Gastrocnemius medialis (tissue), 4 donors: ENCODE measurements at regions not wholly inside any gene's neighbourhood (a gene's known extent, or its start where the extent isn't known, plus 50 kb on each side); places are given as distances from the start of the nearest gene placed in this dataset.

Experiments used
- POLR2A ChIP-seq, 2 donors: fragments of 450-650 bp; IDR thresholded peaks; one replicate each; pipeline ENCODE4 v1.6.1; 2017; ENCODE audit warnings: antibody characterized with exemption in 2 of 2, mild to moderate bottlenecking in 2 of 2, moderate library complexity in 2 of 2
- TF ChIP-seq, protein P1 (sequence below), 5 experiments: fragments of 450-650 bp in 3 of 5; fragments of 200-600 bp in 2 of 5; sonication (generic) in 2 of 5; IDR thresholded peaks in 4 of 5; conservative IDR thresholded peaks in 1 of 5; 1 replicate in 4 of 5; 2 replicates in 1 of 5; pipeline ENCODE4 v1.5.1; 2016 to 2019; ENCODE audit warnings: antibody characterized with exemption in 5 of 5, mild to moderate bottlenecking in 3 of 5, moderate library complexity in 3 of 5

DNA sequence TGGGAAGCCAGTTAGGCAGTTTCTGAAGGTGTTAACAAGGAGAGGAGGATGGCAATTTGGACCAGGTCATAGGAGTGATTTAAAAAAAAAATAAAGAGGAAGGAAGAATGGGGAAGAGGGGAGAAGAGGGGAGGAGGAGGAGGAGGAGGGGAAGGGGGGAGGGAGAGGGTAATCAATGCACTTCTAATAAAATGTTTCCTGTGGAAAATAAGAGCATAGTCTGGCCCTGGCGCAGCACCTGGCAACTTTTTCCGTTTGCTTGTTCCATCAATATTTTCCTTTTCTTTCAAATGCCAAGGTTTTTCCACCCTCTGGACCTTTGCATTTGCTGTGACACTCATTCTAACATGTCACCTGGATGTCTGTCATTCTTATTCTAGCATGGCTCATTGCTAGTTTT lies 308.2 kb downstream of the PPP1R3A start:
- no peak for TF ChIP-seq POLR2A (IDR thresholded peaks at IDR 0.05)
- TF ChIP-seq, protein P1, sequence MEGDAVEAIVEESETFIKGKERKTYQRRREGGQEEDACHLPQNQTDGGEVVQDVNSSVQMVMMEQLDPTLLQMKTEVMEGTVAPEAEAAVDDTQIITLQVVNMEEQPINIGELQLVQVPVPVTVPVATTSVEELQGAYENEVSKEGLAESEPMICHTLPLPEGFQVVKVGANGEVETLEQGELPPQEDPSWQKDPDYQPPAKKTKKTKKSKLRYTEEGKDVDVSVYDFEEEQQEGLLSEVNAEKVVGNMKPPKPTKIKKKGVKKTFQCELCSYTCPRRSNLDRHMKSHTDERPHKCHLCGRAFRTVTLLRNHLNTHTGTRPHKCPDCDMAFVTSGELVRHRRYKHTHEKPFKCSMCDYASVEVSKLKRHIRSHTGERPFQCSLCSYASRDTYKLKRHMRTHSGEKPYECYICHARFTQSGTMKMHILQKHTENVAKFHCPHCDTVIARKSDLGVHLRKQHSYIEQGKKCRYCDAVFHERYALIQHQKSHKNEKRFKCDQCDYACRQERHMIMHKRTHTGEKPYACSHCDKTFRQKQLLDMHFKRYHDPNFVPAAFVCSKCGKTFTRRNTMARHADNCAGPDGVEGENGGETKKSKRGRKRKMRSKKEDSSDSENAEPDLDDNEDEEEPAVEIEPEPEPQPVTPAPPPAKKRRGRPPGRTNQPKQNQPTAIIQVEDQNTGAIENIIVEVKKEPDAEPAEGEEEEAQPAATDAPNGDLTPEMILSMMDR (IDR thresholded peaks at IDR 0.05 in 4 of 5, conservative IDR thresholded peaks at IDR 0.05 in 1 of 5), result no peak
